Skeletal muscle satellite cell (primary cell): ENCODE measurements at regions not wholly inside any gene's neighbourhood (a gene's known extent, or its start where the extent isn't known, plus 50 kb on each side); places are given as distances from the start of the nearest gene placed in this dataset.

Experiments
- H3K27me3 ChIP-seq: 2 replicates; pipeline ENCODE4 v1.7.0; 2013; ENCODE audit warnings: low read length; ENCODE audit not compliant: control insufficient read depth, insufficient read depth
- H3K36me3 ChIP-seq: 2 replicates; pipeline ENCODE4 v1.7.0; 2013; ENCODE audit warnings: mild to moderate bottlenecking, control low read depth, low read length; ENCODE audit not compliant: insufficient read depth
- H3K4me1 ChIP-seq: 2 replicates; pipeline ENCODE4 v1.7.0; 2013; ENCODE audit warnings: low read length; ENCODE audit not compliant: control insufficient read depth, insufficient read depth
- H3K4me2 ChIP-seq: 2 replicates; pipeline ENCODE4 v1.7.0; 2013; ENCODE audit warnings: mild to moderate bottlenecking, low read length
- H3K4me3 ChIP-seq: 2 replicates; pipeline ENCODE4 v1.7.0; 2013; ENCODE audit warnings: low read length
- H3K9ac ChIP-seq: 2 replicates; pipeline ENCODE4 v1.7.0; 2013; ENCODE audit warnings: mild to moderate bottlenecking, low read depth, low read length, moderate library complexity
- H3K9me3 ChIP-seq: replicated peaks from 2 replicates; pipeline ENCODE4 v1.7.0; 2013; ENCODE audit warnings: mild to moderate bottlenecking, control low read depth, low read length

DNA sequence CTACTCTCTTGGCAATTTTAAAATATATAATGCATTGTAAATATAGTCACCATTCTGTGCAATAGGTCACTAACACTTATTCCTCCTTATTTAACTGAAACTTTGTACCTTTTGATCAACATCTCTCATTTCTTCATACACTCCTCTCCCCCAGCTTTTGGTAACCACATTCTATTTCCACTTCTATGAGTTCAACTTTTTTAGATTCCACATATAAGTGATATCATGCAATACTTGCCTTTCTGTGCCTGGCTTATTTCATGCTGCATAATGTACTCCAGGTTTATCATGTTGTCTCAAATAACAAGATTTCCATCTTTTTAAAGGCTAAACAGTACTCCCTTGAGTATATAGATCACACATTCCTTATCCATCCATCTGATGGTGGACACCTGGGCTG lies 188.8 kb downstream of the NXNL2 start:
- H3K4me3 ChIP-seq = no peak overlapping the region
- peaks cover 16% of the 10 kb centered on the region for H3K4me1 ChIP-seq
- no peak overlapping the region for H3K9ac ChIP-seq
- H3K4me2 ChIP-seq = no peak overlapping the region
- H3K9me3 ChIP-seq = no peaks in the 10 kb centered on the region
- no peaks in the 10 kb centered on the region for H3K36me3 ChIP-seq
- H3K27me3 ChIP-seq = no peaks in the 10 kb centered on the region

DNA sequence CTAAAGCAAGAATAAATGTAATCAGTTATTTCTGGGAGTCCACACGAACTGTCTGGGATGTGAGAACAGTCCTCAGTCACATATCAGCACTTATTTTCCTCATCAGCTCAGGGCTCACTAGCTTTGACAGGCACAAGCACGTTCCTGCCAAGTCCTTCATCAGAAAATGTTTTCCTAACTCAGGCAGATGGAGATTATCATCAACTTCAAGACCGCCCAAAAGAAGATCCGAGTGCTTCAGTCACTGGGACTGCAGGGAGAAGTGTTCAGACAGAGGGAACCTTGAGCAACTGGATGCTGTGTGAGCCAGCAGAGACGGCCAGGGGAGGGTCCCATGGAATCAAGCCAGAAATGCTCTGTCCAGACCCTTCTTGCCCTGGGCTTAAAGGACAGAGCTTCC lies 189.4 kb downstream of the NXNL2 start:
- H3K36me3 ChIP-seq = no peaks in the 10 kb centered on the region
- H3K9me3 ChIP-seq = no peaks in the 10 kb centered on the region
- H3K27me3 ChIP-seq = no peaks in the 10 kb centered on the region
- no peak overlapping the region for H3K9ac ChIP-seq
- H3K4me1 ChIP-seq = peaks cover 16% of the 10 kb centered on the region
- H3K4me2 ChIP-seq = no peak overlapping the region
- H3K4me3 ChIP-seq = no peak overlapping the region

GRCh38 chr9:88725300-88726019 lies 190.5 kb downstream of the NXNL2 start:
- Histone ChIP-seq H3K9me3 (no peaks in the 10 kb centered on the region), H3K27me3 (no peaks in the 10 kb centered on the region), H3K4me1 (peaks cover 16% of the 10 kb centered on the region), H3K4me2 (no peak overlapping the region), H3K9ac (no peak overlapping the region), H3K36me3 (no peaks in the 10 kb centered on the region), H3K4me3 (no peak overlapping the region)

DNA sequence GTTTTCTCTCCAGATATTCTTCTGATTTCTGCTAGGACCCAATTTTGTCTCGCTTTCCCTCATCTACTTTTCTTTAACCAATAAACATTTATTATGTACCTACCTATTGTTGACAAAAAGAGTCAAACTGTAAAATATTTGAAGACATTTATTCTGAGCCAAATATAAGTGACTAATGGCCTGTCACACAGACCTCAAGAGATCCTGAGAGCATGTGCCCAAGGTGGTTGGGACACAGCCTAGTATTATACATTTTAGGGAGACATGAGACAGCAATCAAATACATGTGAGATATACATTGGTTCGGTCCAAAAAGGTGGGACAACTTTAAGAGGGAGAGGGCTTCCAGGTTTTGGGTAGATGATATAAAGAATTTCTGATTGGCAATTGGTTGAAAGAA lies 191.8 kb downstream of the NXNL2 start:
- Histone ChIP-seq H3K9me3 (no peaks in the 10 kb centered on the region), H3K4me3 (no peak overlapping the region), H3K4me1 (peaks cover 15% of the 10 kb centered on the region), H3K36me3 (no peaks in the 10 kb centered on the region), H3K4me2 (no peak overlapping the region), H3K9ac (no peak overlapping the region), H3K27me3 (no peaks in the 10 kb centered on the region)

DNA sequence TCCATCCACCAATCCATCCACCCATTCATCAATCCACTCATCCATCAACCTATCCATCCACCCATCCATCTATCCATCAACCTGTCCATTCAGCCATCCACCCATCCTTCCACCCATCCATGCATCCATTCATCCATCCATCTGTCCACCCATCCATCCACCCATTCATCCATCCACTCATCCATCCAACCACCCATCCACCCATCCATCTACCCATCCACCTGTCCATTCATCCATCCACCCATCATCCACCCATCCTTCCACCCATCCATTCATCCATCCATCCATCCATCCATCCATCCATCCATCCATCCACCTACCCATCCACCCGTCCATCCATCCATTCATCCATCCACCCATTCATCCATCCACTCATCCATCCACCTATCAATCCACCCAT lies 195.8 kb downstream of the NXNL2 start:
- peaks cover 38% of the 10 kb centered on the region for H3K4me1 ChIP-seq
- H3K36me3 ChIP-seq = no peaks in the 10 kb centered on the region
- H3K9me3 ChIP-seq = no peaks in the 10 kb centered on the region
- H3K27me3 ChIP-seq = no peaks in the 10 kb centered on the region
- H3K4me3 ChIP-seq = no peak overlapping the region
- no peak overlapping the region for H3K4me2 ChIP-seq
- H3K9ac ChIP-seq = no peak overlapping the region

DNA sequence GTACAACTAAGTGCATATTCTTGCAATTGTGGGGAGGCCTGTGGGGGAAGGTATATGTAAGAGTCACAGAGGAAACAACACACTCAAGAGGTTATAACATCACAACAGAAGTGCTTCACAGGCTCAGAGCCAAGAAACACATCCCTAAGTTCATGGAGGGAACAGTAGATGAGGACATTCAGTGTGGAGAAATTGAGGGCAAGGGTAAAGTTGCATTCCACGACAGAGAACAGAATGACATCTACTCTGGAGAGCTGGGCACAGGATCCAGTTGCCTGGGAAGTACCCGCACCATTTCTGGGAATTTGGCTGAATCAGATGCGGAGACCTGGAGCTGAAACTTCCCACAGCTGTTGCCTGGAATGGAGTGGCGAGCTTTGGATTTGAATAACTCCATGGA lies 197.2 kb downstream of the NXNL2 start:
- Histone ChIP-seq H3K9ac (peak overlapping the region; percentile 56), H3K4me2 (peak overlapping the region; percentile 58), H3K4me3 (peak overlapping the region; percentile 4), H3K27me3 (no peaks in the 10 kb centered on the region), H3K4me1 (peaks cover 47% of the 10 kb centered on the region), H3K36me3 (no peaks in the 10 kb centered on the region), H3K9me3 (no peaks in the 10 kb centered on the region)

DNA sequence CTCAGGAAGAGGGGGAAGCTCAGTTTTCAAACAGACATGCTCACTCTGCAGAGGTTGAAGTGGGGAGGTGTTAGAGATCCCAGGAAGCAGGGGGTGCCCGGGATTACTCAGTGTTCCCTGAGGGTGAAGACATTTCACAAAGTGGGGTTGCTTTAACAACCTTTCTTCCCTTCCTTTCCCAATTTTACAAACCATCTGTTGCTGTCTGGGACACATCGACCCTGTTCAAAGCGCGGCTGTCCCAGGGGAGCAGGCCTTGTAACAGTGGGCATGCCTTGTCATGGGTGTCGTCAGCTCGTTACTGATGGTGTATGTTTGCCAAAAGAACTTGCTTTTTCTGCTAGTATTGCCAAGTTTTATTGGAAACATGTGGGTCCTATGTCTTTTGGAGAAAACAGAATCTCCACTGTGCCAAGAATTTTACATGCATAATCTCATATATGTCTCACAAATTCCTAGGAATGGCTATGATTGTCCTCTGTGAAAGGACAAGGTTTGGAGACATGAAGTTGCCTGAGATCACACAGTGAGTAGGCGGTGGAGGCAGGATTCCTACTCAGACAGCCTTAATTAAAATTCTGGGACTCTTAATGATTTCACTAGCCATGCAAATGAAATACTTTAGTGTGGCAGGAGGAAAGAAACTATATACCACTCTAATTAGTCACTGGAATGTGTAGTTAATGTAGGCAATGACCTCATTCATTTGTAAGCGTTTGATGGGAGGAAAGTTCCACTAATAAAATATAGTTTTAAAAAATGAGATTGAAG lies 198.9 kb downstream of the NXNL2 start:
- H3K9me3 ChIP-seq = no peaks in the 10 kb centered on the region
- H3K27me3 ChIP-seq = no peaks in the 10 kb centered on the region
- H3K9ac ChIP-seq = peak overlapping the region; percentile 50
- H3K4me2 ChIP-seq = peak overlapping the region; percentile 30
- H3K4me1 ChIP-seq = peaks cover 47% of the 10 kb centered on the region
- no peaks in the 10 kb centered on the region for H3K36me3 ChIP-seq
- no peak overlapping the region for H3K4me3 ChIP-seq

- peak overlapping the region; percentile 47 for H3K9ac ChIP-seq
- no peaks in the 10 kb centered on the region for H3K27me3 ChIP-seq
- H3K4me2 ChIP-seq = peak overlapping the region; percentile 30
- no peaks in the 10 kb centered on the region for H3K36me3 ChIP-seq
- H3K4me3 ChIP-seq = no peak overlapping the region
- peaks cover 47% of the 10 kb centered on the region for H3K4me1 ChIP-seq
- no peaks in the 10 kb centered on the region for H3K9me3 ChIP-seq
Measured at GRCh38 chr9:88734527-88734926, 199.5 kb downstream of the NXNL2 start.

DNA sequence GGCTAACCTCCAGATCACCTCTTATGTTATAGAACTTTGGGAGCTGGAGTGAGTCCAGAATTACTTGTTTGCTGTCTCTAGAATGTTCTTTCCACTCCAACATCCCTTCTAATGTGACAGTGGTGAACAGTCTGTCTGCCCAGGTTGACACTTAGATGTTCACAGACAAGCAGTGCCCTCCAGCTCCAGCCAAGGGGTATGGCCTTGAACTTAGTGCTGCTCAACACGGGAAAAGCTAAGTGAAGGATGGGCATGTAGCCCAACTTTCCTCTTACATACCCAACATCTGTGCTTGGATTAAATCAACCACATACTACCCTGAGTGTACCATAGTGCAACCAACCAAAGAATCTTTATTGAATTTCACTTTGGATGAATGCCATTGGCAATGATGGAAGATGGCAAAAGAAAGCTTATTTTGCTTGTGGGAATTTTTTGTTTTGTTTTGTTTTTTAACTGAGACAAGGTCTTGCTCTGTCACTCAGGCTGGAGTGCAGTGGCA lies 201.2 kb downstream of the NXNL2 start:
- no peaks in the 10 kb centered on the region for H3K27me3 ChIP-seq
- H3K36me3 ChIP-seq = no peaks in the 10 kb centered on the region
- no peak overlapping the region for H3K9ac ChIP-seq
- H3K4me1 ChIP-seq = peaks cover 45% of the 10 kb centered on the region
- no peak overlapping the region for H3K4me3 ChIP-seq
- no peaks in the 10 kb centered on the region for H3K9me3 ChIP-seq
- no peak overlapping the region for H3K4me2 ChIP-seq

GRCh38 chr9:88737031-88737430 lies 202.1 kb downstream of the NXNL2 start:
- Histone ChIP-seq H3K4me3 (no peak overlapping the region), H3K9me3 (no peaks in the 10 kb centered on the region)

GRCh38 chr9:88737876-88738275 lies 202.9 kb downstream of the NXNL2 start:
- Histone ChIP-seq H3K4me1 (peaks cover 39% of the 10 kb centered on the region), H3K4me3 (no peak overlapping the region), H3K36me3 (no peaks in the 10 kb centered on the region), H3K4me2 (no peak overlapping the region), H3K9me3 (no peaks in the 10 kb centered on the region), H3K9ac (no peak overlapping the region), H3K27me3 (no peaks in the 10 kb centered on the region)

More at GRCh38 chr9:88737031-88737430, 202.1 kb downstream of the NXNL2 start:
- H3K27me3 ChIP-seq = no peaks in the 10 kb centered on the region
- H3K4me1 ChIP-seq = peaks cover 40% of the 10 kb centered on the region
- H3K4me2 ChIP-seq = no peak overlapping the region
- no peaks in the 10 kb centered on the region for H3K36me3 ChIP-seq
- no peak overlapping the region for H3K9ac ChIP-seq
